ENCODE measurements at regions not wholly inside any gene's neighbourhood (a gene's known extent, or its start where the extent isn't known, plus 50 kb on each side); places are given as distances from the start of the nearest gene placed in this dataset.
"Not testable (repeated sequence)": the region's sequence is repeated elsewhere in the genome, so short reads cannot be mapped to it uniquely, and the experiment has no call there.

DNA sequence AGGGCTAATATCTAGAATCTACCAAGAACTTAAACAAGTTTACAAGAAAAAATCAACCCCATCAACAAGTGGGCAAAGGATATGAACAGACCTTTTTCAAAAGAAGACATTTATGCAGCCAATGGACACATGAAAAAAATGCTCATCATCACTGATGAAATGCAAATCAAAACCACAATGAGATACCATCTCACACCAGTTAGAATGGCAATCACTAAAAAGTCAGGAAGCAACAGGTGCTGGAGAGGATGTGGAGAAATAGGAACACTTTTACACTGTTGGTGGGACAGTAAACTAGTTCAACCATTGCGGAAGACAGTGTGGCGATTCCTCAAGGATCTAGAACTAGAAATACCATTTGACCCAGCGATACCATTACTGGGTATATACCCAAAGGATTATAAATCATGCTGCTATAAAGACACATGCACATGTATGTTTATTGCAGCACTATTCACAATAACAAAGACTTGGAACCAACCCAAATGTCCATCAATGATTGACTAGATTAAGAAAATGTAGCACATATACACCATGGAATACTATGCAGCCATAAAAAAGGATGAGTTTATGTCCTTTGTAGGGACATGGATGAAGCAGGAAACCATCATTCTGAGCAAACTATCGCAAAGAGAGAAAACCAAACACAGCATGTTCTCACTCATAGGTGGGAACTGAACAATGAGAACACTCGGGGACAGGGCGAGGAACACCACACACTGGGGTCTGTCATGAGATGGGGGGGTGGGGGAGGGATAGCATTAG lies 1267.9 kb upstream of the ZEB2 start:
- not testable (repeated sequence) for TF ChIP-seq POLR2A (IDR thresholded peaks at IDR 0.05)
- TF ChIP-seq, protein P1, sequence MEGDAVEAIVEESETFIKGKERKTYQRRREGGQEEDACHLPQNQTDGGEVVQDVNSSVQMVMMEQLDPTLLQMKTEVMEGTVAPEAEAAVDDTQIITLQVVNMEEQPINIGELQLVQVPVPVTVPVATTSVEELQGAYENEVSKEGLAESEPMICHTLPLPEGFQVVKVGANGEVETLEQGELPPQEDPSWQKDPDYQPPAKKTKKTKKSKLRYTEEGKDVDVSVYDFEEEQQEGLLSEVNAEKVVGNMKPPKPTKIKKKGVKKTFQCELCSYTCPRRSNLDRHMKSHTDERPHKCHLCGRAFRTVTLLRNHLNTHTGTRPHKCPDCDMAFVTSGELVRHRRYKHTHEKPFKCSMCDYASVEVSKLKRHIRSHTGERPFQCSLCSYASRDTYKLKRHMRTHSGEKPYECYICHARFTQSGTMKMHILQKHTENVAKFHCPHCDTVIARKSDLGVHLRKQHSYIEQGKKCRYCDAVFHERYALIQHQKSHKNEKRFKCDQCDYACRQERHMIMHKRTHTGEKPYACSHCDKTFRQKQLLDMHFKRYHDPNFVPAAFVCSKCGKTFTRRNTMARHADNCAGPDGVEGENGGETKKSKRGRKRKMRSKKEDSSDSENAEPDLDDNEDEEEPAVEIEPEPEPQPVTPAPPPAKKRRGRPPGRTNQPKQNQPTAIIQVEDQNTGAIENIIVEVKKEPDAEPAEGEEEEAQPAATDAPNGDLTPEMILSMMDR (IDR thresholded peaks at IDR 0.05), result not testable (repeated sequence)
